Neural crest cell (in vitro differentiated cells): ENCODE measurements at regions not wholly inside any gene's neighbourhood (a gene's known extent, or its start where the extent isn't known, plus 50 kb on each side); places are given as distances from the start of the nearest gene placed in this dataset.
A peak's percentile ranks its signal among the peaks of the same experiment; 100 is the strongest.

ENCODE experiments used
- DNase-seq: peaks from one replicate; pipeline ENCODE4 v3.0.0; 2021; ENCODE audit warnings: low read depth, mixed read lengths, low spot score
- H3K27ac Mint-ChIP-seq: one replicate; pipeline ENCODE4 v1.8.0; 2021; ENCODE audit warnings: mild to moderate bottlenecking, mixed read lengths; ENCODE audit not compliant: unreplicated experiment
- H3K27me3 Mint-ChIP-seq: 2 replicates; pipeline ENCODE4 v1.8.0; 2021; ENCODE audit warnings: low read depth, mild to moderate bottlenecking, mixed read lengths
- H3K36me3 Mint-ChIP-seq: 2 replicates; pipeline ENCODE4 v1.8.0; 2021; ENCODE audit warnings: low read depth, mild to moderate bottlenecking, mixed read lengths
- H3K4me1 Mint-ChIP-seq: 2 replicates; pipeline ENCODE4 v1.8.0; 2021; ENCODE audit warnings: mixed read lengths
- H3K4me3 Mint-ChIP-seq: one replicate; pipeline ENCODE4 v1.8.0; 2021; ENCODE audit warnings: mild to moderate bottlenecking, mixed read lengths
- H3K9me3 Mint-ChIP-seq: 2 replicates; pipeline ENCODE4 v1.8.0; 2021; ENCODE audit warnings: mixed read lengths
- CTCF ChIP-seq: fragments of 200-600 bp; sonication (generic); conservative IDR thresholded peaks from 2 replicates; pipeline ENCODE4 v1.5.0; 2021; ENCODE audit warnings: antibody characterized with exemption, mild to moderate bottlenecking

DNA sequence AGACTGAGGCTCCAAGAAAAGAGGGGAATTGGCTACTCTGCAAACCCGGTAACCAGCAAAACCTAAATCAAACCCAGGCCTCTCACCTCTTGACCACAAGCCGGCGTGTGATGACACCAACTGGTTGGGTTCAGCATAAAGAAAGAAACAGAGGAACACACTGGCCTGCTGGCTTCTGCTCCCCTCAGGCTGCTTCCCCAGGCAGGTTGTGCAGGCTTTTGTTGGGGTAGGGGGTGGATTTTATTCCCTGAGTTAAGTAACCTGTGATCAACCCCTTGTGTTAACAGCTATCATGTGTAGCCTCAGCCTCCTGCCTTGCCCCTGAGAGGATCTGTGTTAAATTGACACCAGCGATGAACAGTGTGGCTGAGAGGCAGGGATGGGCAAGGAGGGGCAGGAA, 111.6 kb upstream of the ZBTB40 start:
- Mint-ChIP-seq H3K27me3 (peaks cover 13% of the 10 kb centered on the region), H3K4me1 (peaks cover 12% of the 10 kb centered on the region), H3K27ac (no peak overlapping the region), H3K4me3 (no peak overlapping the region), H3K36me3 (no peaks in the 10 kb centered on the region), H3K9me3 (no peaks in the 10 kb centered on the region)
- no peak for TF ChIP-seq CTCF
- no peak for DNase-seq

DNA sequence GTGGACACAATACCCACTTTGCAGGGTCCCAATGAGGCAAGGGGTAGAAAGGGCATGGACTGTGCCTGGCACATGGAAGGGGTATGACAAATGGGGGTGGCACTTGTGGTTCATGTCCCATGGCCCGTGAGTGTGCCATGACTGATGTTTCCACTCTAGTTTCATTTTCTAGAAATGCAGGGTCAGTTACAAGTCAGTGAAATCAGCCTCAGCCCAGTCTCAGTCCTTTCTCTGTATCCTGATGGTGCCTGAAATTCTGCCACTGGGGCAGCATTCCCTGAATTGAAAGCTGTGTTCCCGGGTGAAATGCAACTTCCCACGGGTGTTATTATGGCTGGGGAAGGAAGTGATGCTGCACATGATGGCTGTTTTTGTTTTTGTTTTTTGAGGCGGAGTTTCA, 110.8 kb upstream of the ZBTB40 start:
- no peaks in the 10 kb centered on the region for H3K36me3 Mint-ChIP-seq
- H3K9me3 Mint-ChIP-seq, result no peaks in the 10 kb centered on the region
- no peak for DNase-seq
- peaks cover 12% of the 10 kb centered on the region for H3K4me1 Mint-ChIP-seq
- peaks cover 15% of the 10 kb centered on the region for H3K27me3 Mint-ChIP-seq
- no peak overlapping the region for H3K4me3 Mint-ChIP-seq
- H3K27ac Mint-ChIP-seq, result no peak overlapping the region
- no peak for TF ChIP-seq CTCF

- H3K27ac Mint-ChIP-seq, result peak overlapping the region; percentile 64
- H3K27me3 Mint-ChIP-seq, result peaks cover 15% of the 10 kb centered on the region
- H3K36me3 Mint-ChIP-seq, result no peaks in the 10 kb centered on the region
- no peaks in the 10 kb centered on the region for H3K9me3 Mint-ChIP-seq
- H3K4me1 Mint-ChIP-seq, result peaks cover 12% of the 10 kb centered on the region
- no peak overlapping the region for H3K4me3 Mint-ChIP-seq
- no peak for DNase-seq
- TF ChIP-seq CTCF, result no peak
These were observed 109.7 kb upstream of the ZBTB40 start for GRCh38 chr1:22341791-22342605.

DNA sequence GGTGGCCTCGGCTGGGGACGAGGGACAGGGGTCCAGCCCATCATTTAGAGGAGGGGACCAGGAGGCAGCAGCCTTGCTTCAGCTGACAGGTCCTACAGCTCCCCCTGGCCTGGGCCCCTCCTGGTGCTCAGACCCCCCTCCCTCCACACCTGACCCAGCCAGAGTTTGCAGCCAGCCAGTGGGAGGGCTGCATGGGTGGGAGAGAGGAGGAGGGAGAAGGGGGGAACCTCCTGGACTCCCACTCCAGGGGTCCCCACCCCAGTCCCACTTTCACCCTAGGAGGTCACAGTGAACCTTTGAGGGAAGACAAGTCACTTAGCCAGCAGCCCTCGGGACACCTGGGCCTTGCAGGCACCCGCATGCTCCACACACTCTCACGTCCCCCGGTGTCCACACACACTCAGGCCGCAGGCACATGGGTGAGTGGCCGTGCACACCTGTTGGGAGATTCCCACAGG, 108.9 kb upstream of the ZBTB40 start:
- no peak for DNase-seq
- H3K27ac Mint-ChIP-seq, result no peak overlapping the region
- no peaks in the 10 kb centered on the region for H3K36me3 Mint-ChIP-seq
- H3K27me3 Mint-ChIP-seq, result peaks cover 15% of the 10 kb centered on the region
- H3K4me3 Mint-ChIP-seq, result no peak overlapping the region
- H3K9me3 Mint-ChIP-seq, result no peaks in the 10 kb centered on the region
- H3K4me1 Mint-ChIP-seq, result peaks cover 12% of the 10 kb centered on the region
- no peak for TF ChIP-seq CTCF

GRCh38 chr1:22343456-22344328, 108.0 kb upstream of the ZBTB40 start:
- no peak for TF ChIP-seq CTCF
- H3K27me3 Mint-ChIP-seq, result peaks cover 15% of the 10 kb centered on the region
- no peak overlapping the region for H3K27ac Mint-ChIP-seq
- H3K4me3 Mint-ChIP-seq, result no peak overlapping the region
- DNase-seq, result no peak
- H3K36me3 Mint-ChIP-seq, result no peaks in the 10 kb centered on the region
- H3K4me1 Mint-ChIP-seq, result peaks cover 12% of the 10 kb centered on the region
- no peaks in the 10 kb centered on the region for H3K9me3 Mint-ChIP-seq
